Stimulated activated CD4-positive, alpha-beta T cell treated with anti-CD3 and anti-CD28 coated beads, Interleukin-15, amount 100 ng/mL, for 48 hours (primary cell): ENCODE measurements at regions not wholly inside any gene's neighbourhood (a gene's known extent, or its start where the extent isn't known, plus 50 kb on each side); places are given as distances from the start of the nearest gene placed in this dataset.
"Not testable (repeated sequence)": the region's sequence is repeated elsewhere in the genome, so short reads cannot be mapped to it uniquely, and the experiment has no call there.

Experiments
- DNase-seq, 2 donors: peaks; one replicate each; pipeline ENCODE4 v3.0.0-alpha.2; 2020; ENCODE audit warnings: low read depth in 2 of 2

DNA sequence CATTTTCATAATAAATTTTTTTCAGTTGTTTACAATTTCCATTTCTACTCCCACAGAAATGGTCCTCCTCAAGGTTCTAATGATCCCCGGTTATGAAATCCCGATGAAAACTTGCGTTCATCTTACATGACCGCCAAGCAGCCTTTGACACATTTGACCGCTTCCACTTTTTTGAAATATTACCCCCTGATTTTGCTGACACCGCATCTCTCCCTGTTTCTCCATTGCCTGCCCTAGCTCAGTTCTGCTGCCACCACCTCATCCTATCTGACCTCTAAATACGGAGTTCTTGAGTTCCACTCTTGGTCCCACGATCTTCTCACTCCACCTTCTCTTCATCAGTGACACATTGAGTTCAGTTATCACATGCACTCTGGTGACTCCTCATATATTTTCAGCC is 74.1 kb downstream of the SLC35B3 start:
- no peak for DNase-seq

DNA sequence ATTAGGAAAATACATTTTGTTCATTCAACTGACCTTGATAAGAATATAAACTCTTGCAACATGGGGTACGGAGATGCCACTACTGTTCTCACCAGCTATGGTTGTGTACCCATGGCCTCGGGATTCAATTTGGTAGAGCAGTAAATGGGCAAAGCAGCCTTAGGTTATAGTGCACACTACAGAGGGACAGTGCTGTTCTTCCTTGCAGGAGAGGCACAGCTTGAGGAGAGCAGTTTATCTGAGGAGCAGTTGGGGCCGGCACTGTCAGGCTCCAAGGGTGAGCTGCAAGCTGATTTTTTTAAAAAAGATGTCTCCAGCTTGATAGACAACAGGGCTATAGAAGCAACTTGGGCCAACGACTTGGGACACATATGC is 82.4 kb downstream of the SLC35B3 start:
- DNase-seq = no peak

DNA sequence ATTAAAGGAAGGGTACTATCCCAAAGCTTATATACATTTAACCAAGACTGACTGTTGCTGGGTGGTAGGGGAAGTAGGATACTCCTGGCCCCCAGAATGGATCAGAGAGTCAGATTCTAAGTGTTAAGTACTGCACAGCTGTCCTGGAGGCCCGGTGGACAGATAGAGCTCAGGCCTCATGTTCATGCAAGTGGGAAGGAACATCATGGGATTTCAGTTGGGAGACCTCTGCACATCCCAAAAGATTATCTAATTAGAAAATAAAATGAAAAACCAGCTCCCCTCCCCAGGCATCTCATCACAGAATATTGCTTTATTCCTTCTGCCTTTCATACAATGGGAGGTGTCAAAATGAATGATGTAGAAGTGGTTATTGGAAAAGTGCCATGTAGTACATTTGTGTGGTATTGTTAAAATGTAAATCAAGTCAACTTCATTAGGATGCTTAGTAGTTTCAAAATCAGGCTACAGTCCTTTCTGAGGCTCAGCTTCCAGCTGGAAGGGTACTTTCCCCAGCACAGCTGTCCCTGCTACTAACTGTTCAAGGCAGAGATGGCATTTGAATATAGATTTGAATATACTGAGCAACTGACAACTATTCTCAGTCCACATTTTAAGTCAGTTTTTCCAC is 82.9 kb downstream of the SLC35B3 start:
- no peak for DNase-seq

DNA sequence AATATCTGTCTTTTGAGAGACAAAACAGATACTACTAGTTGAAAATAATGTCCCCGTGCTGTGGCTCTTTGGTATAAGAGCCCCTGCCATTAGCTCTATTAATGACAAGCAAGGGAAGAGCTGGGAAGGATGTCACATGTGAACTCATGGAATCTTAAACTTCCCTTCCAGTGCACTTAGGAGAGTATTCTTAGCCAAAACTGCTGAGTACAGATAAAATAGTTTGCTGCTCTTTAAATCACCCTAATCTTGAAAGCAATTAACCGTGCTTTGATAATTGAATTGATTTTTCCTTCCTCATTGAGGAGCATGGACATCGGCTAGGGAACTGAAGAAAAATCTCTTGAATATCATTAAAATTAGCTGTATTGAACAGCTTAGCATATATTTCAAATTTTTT is 91.7 kb downstream of the SLC35B3 start:
- no peak for DNase-seq

DNA sequence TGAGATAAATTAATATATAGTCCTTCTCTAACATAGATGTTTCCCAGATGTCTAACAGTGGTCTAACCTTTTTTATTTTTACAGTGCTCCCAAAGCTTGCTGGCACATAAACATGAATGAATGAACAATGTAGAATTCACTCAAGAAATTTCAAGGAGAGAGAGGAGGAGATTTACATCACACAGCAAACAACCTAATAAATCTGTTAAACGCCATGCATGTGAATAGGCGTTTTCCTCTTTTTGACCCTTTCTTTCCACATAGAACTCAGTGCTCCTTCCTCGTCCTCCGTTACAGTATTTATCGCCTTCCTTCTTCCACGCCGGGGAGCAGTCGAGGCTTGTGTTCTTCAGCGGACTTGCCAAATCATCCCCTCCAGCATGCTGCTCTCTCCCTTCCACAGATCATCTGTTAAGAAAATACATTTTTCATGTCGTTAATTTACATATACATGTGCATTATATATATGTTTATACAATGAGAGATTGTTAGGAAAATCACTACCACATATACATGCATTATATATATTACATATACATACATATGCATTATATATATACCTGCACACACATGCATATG is 93.0 kb downstream of the SLC35B3 start:
- no peak for DNase-seq

DNA sequence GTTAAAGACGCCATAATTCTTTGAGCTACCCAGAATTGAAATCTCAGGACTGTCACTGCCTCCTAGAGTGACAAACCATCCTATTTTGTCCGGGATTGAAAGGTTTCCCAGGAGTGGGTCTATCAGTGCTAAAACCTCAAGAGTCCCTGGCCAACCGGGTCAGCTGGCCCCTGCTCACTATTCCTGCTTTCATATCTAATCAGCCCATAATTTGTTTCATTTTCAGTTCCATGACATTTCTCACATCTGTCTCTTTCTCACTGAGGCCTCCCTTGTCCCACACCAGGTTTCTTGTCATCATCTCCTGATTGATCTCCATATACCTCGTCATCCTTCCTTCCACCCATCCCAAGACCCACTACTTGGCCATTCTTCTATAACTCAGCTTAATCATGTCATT is 98.2 kb downstream of the SLC35B3 start:
- DNase-seq = no peak

DNA sequence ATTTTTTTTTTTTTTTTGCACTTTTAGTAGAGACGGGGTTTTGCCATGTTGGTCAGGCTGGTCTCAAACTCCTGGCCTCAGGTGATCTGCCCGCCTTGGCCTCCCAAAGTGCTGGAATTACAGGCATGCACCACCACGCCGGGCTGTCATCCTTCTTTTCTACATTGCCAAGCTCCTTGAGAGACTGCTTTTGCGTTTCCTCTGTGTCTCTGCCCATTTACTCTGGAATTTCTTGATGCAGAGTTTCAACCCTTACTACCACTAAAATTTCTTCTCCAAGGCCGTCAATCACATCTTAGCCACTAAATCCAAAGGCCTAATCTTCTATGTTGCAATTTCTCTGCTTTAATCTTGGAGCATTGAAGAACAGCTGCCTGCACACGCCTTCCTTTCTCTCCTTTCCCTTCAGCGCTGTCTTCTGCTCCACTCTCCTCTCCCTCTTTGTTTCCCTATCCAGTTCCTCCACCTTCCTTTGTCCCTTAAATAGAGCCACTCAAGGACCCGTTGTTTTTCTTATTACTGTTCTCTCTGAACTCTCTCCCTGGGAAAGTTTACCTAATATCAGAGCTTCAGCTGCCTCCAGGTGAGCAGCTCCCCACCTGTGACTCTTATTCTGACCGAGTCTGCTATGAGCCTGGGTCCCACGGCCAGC is 98.8 kb downstream of the SLC35B3 start:
- no peak for DNase-seq

DNA sequence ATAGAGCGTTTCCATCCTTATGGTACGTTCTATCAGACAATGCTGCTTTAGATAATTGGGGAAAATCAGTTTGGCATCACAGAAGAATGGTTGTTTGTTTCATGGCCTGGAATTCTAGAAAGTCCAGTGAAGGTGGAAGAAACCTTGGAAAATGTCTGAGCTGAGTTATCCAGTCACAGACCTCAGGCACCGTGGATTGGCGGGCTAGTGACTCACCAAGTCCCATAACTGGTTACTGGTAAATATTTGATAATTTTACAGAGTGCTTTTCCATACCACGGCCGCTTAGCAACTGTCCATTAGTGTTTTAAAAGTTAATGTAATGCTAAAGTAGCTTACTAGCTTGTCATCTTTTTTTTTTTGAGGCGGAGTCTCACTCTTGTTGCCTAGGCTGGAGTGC is 99.4 kb downstream of the SLC35B3 start:
- no peak for DNase-seq

DNA sequence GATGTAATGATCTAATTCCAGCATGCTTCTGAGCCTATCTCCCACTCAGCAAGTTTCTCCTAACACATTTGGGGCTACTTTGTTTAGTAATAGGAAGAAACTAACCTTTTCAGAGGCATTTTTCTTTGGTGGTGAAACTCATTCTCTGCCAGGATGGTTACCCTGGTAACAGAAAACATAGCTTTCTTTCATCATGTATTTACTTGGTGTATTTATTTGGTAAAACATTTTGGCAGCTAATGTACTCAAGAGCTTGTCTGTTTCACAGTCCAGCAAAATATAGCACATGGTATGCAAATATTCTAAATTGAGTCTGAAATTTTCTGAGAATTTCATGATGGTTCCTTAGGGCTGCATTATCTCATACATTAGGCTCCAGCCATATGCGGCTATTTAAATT is 100.0 kb downstream of the SLC35B3 start:
- no peak for DNase-seq

DNA sequence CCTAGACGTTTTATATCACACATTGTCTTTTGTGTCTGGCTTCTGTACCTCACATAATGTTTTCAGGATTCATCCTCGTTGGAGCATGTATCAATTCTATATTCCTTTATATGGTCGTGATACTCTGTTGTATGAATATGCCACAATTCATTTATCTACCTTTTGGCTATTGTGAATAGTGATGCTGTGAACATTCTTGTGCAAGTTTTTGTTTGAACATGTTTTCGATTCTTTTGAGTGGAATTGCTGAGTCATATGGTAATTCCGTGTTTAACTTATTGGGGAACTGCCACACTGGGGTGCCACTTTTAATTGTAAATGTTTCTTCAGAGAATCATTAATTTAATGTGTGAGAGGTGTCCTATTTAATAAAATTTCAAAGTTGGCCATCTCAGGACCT is 101.2 kb downstream of the SLC35B3 start:
- no peak for DNase-seq

DNA sequence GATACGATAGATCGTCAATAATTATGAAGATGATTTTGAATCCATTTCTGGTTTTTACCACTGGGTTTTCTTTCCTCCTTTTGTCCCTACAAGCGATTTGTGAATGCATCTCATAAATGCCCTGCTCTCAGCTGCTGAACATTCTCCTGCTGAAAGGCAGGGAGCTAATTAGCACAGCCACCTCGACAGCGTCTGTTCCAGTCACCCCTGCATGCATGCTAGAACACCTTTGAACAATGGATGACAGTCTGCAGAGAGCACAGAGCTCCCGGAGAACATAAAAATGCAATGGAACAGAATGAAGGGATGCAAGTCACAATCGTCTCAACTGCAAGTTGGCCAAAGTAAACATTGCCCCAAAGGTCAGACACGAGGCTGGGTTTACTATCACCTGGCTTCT is 105.8 kb downstream of the SLC35B3 start:
- no peak for DNase-seq

DNA sequence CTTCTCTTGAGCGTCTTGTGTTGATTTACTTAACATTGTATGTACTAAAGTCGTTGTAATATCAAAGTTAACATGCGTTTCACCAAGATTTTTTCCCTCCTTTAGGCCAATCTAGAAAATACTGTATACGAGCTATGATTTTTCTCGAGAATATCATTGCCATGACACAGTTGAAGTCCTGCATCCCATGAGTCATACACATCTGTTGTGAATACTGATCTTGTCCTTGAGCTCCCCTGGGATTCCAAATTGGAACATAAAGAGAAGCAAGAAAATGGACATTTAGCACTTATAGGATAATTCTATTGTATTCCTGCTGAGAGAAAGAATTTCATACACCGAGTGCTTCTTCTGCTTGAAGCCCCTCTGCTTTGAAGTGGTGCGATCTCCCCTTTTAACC is 109.6 kb downstream of the SLC35B3 start:
- DNase-seq = no peak

DNA sequence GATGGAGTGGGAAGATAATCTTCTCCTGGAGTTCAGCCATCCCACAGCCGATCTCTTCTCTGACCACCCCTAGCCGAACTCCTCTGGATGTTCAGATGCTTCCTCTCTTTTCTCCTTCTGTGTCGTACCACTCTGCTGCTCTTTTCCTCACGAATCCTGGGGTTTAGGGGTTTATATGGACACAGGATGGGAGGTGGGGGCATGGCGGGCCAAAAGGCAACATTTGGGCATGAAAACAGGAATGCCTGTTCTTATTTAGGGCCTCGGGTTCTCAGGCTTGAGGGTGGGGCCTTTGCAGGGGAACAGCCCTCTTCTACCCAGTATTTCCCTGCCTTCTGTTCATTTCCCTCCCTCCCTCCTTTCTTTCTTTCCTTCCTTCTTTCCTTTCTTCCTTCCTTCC is 112.7 kb downstream of the SLC35B3 start:
- no peak for DNase-seq

DNA sequence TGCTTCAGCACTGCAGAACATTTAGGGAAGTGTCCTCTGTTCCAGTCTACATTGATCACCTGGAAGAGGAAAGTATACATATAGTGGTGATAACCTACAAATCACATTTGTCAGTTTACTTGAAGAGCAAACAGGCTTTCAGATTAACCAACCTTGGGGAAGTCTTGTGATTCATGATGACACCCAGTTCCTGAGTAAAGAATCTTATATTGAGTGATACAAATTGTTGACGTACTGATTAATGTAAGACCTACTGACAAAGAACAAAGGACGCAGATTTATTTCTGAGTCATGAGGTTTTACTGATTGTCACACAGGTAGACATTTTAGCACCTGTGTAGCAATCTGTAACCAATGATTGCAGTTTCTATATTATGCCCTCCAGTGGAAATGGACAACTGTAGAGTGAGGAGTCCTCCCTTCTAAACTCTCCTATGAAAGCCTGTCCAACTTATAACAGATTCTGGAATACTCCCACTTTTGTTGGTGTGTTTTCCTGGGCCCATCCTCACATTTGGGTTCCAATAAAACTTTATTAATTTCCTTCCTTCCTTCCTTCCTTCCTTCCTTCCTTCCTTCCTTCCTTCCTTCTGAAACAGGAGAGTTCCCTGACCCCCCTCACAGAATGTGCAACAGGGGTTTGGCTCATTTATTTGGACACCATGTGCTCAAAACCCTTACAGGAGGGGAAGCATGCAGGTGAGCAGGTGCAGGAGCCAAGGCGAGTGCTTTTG is 113.5 kb downstream of the SLC35B3 start:
- no peak for DNase-seq

DNA sequence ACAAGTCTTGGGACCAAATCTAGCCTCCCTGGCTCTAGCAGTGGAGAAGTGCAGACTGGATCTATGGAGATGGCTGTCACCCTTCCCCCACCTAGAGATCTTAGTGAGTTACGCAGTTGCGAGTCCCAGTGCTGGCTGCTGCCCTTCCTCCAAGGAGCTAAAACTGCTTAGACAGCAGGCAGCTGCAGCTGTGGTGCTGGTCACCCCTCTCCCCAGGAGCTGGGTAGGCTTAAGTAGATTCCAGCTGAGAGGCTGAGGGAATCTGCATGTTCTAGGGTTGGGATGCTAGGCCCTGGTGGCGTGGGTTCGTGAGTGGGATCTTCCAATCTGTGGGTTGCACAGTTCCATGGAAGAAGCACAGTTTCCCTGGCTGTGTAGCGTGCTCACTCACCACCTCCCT is 120.2 kb downstream of the SLC35B3 start:
- DNase-seq = no peak

DNA sequence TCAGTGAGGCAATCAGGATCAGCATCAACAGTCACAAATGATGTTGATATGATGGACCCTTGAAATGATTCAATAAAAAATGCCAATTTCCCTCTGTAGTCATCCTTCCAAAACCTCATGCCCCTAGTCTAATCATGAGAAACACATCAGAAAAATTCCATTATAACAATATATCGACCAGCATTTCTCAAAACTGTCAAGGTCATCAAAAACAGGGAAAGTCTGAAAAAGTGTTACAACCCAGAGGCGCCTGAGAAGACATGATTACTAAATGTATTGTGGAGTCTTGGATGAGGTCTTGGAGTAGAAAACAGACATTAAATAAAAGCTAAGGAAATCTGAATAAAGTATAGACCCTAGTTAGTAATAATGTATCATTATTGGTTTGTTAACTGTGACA is 133.8 kb downstream of the SLC35B3 start:
- no peak for DNase-seq

DNA sequence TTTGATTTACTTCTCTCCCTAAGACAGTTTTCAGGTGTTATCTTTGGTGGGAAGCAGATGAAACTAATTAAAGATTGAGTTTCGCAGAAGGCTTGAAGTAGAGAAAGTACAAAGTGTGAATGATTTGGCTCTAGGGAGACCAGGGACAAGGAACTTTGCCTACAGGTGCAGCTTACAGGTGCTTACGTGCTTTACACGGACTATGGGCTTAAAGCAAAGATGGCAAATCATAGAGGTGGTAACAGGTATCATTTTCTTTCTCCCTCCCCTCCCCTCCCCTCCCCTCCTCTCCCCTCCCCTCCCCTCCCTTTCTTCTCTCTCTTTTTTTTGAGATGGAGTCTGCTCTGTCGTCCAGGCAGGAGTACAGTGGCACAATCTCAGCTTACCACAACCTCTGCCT is 136.3 kb downstream of the SLC35B3 start:
- no peak for DNase-seq

DNA sequence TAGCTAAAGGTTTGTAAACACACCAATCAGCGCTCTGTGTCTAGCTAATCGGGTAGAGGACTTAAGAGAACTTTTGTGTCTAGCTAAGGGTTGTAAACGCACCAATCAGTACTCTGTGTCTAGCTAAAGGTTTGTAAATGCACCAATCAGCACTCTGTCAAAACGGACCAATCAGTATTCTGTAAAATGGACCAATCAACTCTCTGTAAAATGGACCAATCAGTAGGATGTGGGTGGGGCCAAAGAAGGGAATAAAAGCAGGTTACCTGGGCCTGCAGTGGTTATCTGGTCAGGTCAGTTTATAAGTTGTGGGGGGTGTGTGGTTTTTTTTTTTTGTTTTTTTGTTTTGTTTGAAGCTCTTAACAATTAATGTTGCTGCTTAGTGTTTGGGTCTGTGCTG is 152.4 kb downstream of the SLC35B3 start:
- not testable (repeated sequence) for DNase-seq

DNA sequence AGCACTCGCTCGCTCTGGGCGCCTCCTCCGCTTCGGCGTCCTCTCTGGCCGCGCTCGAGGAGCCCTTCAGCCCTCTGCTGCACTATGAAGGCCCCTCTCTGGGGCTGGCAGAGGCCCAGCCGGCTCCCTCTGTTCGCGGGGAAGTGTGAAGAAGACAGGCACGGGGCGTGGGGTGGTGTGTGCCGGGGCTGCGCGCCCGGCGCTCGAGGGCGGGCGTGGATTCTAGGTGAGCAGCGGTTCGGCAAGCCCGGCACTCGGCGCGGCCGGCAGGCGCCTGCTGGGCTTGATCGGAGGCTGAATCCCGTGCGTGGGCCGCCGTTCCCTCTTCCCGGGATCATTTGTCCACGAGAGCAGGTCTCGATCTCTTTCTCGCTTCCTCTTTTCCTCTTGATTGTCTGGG is 153.0 kb downstream of the SLC35B3 start:
- DNase-seq = no peak

DNA sequence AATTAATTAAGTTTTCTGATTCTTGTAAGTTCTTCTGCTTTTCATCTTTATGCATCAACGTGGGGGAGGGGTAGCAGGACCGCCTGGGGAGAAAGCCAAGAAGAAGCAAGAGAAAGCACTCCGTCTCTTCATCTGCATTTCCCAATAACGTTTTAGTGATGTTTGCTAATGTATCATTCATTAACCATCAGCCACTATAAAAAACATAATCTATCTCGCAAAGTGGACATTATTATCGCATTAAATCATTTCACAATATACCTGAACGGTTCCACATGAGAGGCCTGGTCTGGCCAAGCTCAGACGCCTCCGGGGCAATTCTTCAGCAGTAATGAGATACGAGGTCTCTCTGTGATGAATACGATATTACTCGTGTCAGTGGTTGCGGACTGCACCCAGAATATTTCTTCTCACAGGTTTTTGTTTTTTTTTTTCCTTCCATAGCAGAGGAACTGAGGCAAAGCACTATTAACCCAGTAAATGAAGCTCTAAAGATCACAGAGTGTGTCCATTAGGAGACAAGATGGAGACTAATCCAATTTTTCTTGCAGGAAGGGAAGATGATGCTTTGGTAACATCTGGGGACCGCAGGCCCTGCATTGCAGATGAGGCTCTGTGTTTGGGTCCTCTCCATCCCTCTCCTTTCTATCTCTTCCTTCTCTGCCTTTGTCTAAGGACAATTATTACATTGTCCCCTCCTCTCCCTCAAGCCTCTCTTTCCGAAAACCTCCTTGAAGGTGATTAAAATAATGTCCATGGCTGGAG is 156.1 kb downstream of the SLC35B3 start:
- DNase-seq = no peak

DNA sequence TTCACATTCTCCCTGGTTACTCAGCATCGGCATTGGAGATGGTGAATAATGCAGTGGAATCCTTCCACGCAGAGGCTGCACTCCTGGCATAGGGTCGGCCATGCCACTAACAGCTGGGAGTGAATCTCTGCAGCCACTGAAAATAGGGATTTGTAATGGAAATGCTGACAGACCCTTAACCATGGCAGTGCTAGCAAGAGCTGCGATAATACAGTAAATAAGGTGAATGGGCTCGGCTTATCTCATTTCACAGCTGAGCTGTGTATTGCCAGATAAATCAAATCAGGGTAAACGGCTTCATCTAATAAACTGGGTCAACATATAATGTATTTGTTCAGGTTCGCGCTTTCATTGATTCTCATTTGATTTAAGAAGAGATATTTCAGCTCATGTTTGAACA is 156.8 kb downstream of the SLC35B3 start:
- DNase-seq = no peak

DNA sequence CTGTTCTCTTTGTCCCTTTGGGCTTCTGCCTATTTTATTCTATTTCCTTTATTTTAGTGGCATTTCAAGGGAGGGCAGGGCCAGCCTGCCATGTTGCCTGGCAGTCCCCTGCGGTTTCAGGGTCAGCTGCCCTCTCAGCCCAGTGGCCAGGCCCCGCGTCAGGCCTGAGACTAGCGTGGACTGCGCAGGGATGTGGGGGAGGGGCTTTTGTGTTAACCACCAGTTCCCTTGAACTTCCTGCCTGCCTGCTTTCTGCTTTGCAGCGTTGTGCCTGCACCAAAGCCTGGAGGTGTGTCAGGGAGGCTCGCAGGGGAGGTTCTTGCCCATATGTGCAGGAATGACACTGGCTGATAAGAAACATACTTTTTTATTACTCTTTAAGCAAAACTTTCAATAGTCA is 157.6 kb downstream of the SLC35B3 start:
- DNase-seq = no peak
